Astrocyte of the spinal cord (primary cell): ENCODE measurements at regions not wholly inside any gene's neighbourhood (a gene's known extent, or its start where the extent isn't known, plus 50 kb on each side); places are given as distances from the start of the nearest gene placed in this dataset.

ENCODE experiments used
- DNase-seq: peaks from one replicate; pipeline ENCODE4 v3.0.0; 2011; ENCODE audit warnings: low read depth, low spot score
- H3K4me3 ChIP-seq: 2 replicates; pipeline ENCODE4 v1.5.1; 2011; ENCODE audit warnings: low read depth, mild to moderate bottlenecking, low read length, moderate library complexity
- CTCF ChIP-seq: IDR thresholded peaks from 2 replicates; pipeline ENCODE4 v1.5.1; 2012; ENCODE audit warnings: low read depth, mild to moderate bottlenecking, low read length, inconsistent platforms
- in situ Hi-C: cut with HindIII; loops from 2 replicates; pipeline ENCODE4 v1.10.0; 2017; ENCODE audit warnings: low sequenced_read_pairs

GRCh38 chr4:125780747-125781146 is 466.0 kb downstream of the FAT4 start:
- no peak for TF ChIP-seq CTCF
- in situ Hi-C loops = no loop called here
- no peak for DNase-seq
- H3K4me3 ChIP-seq = no peak overlapping the region

DNA sequence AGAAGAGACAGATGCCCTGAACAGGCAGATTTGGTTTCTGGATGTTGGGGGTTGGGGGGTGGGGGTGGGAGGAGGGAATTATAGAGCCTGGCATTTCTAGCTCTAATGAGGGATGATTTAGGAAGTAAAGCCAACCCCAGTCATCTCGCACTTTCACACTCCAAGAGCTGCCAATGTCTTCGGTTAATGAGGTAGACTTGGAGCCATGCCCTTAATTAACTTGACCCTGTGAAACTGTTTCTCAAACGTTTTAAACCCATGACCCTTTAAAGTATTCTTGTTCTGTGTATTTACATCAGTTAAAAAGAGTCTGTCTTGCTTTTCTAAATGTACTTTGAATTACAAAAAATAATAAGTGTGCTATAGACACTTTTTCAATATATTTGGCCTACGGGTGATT is 466.9 kb downstream of the FAT4 start:
- in situ Hi-C loops = no loop called here

DNA sequence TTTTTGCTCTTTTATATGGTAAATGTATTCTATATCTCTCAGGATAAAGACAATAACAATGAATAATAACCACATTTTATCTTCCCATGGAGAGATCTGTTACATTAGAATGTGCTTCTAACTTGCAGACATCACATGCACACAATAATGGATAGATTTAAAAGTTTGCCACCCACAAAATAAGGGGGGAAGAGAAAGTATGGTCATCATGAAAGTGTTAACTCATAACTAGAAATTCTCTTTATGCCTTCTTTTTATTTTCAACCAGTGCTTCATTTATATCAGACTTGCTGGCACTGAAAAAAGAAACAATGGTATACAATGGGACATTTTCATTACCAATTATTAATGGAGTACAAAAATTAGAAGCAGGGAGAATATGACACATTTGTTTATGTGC is 470.0 kb downstream of the FAT4 start:
- in situ Hi-C loops = no loop called here
- no peak for TF ChIP-seq CTCF
- H3K4me3 ChIP-seq = no peak overlapping the region
- no peak for DNase-seq

More for the DNA sequence above, 466.9 kb downstream of the FAT4 start:
- no peak for DNase-seq
- H3K4me3 ChIP-seq = no peak overlapping the region
- no peak for TF ChIP-seq CTCF

- H3K4me3 ChIP-seq = no peak overlapping the region
- no peak for DNase-seq
- in situ Hi-C loops = no loop called here
- TF ChIP-seq CTCF = no peak
Measured at GRCh38 chr4:125787707-125788106, 473.0 kb downstream of the FAT4 start.

GRCh38 chr4:125789023-125789422 is 474.3 kb downstream of the FAT4 start:
- in situ Hi-C loops = no loop called here
- no peak for TF ChIP-seq CTCF
- H3K4me3 ChIP-seq = no peak overlapping the region
- peak; percentile 31 for DNase-seq

- H3K4me3 ChIP-seq = no peak overlapping the region
- in situ Hi-C loops = no loop called here
- TF ChIP-seq CTCF = no peak
- DNase-seq = no peak
Measured at GRCh38 chr4:125791896-125792295, 477.1 kb downstream of the FAT4 start.

GRCh38 chr4:125794989-125795388 is 480.2 kb downstream of the FAT4 start:
- in situ Hi-C loops = no loop called here
- no peak for TF ChIP-seq CTCF
- H3K4me3 ChIP-seq = no peak overlapping the region

More at GRCh38 chr4:125794989-125795388, 480.2 kb downstream of the FAT4 start:
- no peak for DNase-seq
